ENCODE measurements at regions not wholly inside any gene's neighbourhood (a gene's known extent, or its start where the extent isn't known, plus 50 kb on each side); places are given as distances from the start of the nearest gene placed in this dataset.

DNA sequence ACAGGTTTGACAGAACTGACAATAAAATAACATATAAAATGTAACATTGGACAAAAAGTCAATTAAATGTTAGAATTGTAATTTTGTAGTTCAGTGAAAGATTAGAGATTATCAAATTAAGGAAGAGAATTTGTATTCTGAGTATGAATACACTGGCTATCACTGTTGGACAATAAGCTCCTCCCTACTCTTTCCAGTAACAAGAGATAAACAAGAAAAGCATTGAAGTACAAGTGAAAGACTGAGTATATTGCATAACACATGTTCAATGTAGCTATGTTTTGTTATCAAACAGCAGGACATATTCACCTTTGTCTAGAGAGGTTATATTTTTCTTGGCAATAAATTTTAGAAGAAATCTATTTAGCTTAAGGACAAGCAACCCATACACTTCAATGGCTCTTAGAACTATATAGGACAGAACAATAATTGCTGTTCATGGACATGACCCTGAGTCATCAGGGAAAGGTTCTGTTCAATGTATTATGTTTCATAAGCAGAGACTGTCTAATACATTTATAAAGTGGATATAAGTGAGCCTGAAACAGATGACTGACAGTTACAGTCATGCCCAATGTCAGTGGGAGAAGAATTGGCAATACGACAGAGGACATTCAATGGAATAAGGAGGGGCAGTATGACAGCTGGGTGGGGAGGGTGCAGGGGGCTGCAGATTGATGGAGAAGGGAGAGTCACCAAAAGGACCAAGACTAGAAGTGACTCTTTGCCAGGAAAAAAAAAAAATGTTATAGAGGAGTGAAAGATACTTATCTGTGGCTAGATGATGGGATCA is 520.4 kb downstream of the FRK start:
- TF ChIP-seq, protein P1, sequence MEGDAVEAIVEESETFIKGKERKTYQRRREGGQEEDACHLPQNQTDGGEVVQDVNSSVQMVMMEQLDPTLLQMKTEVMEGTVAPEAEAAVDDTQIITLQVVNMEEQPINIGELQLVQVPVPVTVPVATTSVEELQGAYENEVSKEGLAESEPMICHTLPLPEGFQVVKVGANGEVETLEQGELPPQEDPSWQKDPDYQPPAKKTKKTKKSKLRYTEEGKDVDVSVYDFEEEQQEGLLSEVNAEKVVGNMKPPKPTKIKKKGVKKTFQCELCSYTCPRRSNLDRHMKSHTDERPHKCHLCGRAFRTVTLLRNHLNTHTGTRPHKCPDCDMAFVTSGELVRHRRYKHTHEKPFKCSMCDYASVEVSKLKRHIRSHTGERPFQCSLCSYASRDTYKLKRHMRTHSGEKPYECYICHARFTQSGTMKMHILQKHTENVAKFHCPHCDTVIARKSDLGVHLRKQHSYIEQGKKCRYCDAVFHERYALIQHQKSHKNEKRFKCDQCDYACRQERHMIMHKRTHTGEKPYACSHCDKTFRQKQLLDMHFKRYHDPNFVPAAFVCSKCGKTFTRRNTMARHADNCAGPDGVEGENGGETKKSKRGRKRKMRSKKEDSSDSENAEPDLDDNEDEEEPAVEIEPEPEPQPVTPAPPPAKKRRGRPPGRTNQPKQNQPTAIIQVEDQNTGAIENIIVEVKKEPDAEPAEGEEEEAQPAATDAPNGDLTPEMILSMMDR (IDR thresholded peaks at IDR 0.05; ENCODE audit: low read length) = no peak
- no peak for TF ChIP-seq EZH2phosphoT487 (IDR thresholded peaks at IDR 0.05; ENCODE audit: low read length)
